HG03175 (cell line): ENCODE measurements at regions not wholly inside any gene's neighbourhood (a gene's known extent, or its start where the extent isn't known, plus 50 kb on each side); places are given as distances from the start of the nearest gene placed in this dataset.
"Not testable (repeated sequence)": the region's sequence is repeated elsewhere in the genome, so short reads cannot be mapped to it uniquely, and the experiment has no call there.

ENCODE experiments used
- ATAC-seq: cut with Tn5 transposase; IDR thresholded peaks from one replicate; pipeline ENCODE4 v1.9.1; 2021; ENCODE audit warnings: mild to moderate bottlenecking, moderate library complexity; ENCODE audit not compliant: unreplicated experiment

DNA sequence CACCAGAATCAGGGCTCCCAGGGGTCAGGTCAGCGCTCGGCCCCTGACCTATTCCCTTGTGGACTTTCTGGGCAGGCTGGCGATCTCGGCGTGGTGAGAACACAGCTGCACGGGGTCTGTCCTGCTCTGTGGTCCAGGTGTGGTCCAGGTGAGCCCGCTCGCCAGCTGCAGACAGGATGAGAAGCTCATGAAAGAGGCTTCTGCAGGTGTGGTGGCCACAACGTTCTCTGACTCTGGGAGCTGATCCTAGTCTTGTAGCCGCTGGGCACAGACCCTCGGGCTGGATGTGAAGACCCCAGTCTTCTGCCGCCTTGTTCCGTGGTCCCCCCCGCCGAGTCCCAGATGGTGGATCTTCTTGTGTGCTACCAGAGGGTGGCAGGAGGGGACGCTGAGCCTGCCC lies 129.7 kb downstream of the RTP5 start:
- no peak for ATAC-seq

DNA sequence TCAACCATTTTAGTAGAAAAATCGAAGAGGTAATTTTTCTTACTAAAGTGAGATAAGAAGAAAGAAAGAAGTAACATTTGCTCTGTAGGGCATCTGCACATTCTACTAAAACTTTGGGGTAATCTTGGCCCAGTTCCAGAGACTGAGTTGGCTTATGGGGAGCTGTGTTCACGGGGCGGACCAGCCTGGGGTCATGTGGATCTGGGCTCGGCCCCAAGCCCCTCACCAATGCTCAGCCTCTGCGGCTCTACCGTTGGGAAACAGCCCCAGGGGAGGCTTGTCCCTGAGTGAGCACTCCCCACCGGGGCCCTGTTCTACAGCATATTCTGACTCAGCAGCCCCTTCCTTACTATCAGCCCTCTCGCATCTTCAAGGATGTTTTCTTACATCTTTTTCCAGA lies 132.3 kb downstream of the RTP5 start:
- no peak for ATAC-seq

DNA sequence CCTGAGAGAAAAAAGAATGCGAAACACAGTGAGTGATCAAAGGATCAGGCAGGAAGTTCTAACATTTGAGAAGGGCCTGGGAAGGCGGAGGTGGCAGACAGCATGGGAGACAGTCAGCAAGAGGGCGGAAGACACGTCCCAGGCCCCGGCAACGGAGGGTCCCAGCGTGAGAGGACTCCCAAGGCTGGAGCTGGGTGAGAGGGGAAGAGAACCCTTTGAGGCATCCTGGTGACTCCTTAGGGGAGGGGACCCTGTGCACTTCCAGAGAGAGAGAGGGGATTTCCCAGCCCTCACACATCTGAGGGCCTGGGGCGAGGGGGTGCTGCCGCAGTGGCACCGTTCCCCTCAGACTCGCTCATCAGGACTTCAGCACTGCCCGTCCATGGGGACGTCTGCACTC lies 133.4 kb downstream of the RTP5 start:
- ATAC-seq: no peak

DNA sequence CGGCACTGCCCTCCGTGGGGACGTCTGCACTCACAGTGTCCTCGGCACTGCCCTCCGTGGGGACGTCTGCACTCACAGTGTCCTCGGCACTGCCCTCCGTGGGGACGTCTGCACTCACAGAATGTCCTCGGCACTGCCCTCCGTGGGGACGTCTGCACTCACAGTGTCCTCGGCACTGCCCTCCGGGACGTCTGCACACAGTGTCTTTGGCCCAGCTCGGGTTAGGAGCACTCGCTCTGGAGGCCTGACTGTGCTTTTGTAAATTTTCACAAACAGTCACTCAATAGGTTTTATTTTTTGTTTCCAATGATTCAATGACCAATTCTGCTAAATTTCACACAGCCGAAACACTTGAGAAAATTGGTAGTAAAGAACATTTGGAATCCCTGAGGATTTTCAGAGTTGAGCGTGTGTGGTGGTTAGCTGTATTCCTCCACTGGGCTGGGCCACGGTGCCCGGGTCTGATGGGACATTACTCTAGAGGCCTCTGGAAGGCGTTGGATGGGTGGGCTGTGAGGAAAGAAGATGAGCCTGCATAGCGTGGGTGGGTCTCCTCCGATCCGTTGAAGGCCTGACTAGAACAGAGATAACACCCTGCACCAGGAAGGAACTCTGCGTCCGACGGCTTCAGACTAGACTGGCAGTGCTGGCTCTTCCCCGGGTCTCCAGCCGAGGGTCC lies 134.8 kb downstream of the RTP5 start:
- no peak for ATAC-seq

DNA sequence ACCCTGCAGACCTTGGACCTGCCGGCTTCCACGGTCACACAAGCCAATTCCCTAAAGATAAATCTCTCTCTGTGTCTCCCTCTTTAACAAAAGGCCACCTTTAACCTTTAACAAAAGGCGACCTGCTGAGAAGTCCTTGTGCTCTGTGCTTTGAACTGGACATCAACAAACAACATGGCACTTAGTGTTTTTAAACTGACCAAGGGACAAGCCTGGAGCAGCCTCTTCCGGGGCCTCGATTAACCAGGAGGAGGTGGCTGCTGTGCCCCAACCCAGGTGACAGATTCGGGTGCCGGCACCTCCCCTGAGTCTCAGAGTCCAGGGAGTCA lies 135.3 kb downstream of the RTP5 start:
- no peak for ATAC-seq

DNA sequence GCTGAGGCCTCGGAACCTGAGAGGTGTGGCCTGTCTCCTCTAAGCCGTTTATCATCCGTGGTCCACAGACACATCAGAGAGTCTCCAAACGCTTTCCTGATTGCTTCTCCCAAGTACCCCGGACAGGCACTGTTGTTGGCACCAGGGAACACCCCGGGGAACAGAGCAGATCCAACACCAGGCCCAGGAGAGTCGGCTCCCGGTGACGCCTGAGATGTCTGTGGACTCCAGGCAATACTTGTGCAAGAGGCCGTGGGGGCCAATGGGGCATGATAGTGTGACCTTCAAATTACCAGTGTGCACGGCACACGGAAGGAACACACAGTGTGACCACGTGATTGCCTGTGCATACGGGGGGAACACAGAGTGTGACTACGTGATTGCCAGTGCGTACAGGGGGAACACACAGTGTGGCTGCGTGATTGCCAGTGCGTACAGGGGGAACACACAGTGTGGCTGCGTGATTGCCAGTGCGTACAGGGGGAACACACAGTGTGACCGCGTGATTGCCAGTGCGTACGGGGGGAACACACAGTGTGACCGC lies 136.6 kb downstream of the RTP5 start:
- not testable (repeated sequence) for ATAC-seq

DNA sequence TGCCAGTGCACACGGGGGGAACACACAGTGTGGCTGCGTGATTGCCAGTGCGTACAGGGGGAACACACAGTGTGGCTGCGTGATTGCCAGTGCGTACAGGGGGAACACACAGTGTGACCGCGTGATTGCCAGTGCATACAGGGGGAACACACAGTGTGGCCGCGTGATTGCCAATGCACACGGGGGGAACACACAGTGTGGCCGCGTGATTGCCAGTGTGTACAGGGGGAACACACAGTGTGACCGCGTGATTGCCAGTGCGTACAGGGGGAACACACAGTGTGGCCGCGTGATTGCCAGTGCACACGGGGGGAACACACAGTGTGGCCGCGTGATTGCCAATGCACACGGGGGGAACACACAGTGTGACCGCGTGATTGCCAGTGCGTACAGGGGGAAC lies 139.4 kb downstream of the RTP5 start:
- ATAC-seq: not testable (repeated sequence)

DNA sequence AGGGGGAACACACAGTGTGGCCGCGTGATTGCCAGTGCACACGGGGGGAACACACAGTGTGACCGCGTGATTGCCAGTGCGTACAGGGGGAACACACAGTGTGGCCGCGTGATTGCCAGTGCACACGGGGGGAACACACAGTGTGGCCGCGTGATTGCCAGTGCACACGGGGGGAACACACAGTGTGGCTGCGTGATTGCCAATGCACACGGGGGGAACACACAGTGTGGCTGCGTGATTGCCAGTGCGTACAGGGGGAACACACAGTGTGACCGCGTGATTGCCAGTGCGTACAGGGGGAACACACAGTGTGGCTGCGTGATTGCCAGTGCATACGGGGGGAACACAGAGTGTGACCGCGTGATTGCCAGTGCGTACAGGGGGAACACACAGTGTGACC lies 140.3 kb downstream of the RTP5 start:
- not testable (repeated sequence) for ATAC-seq

DNA sequence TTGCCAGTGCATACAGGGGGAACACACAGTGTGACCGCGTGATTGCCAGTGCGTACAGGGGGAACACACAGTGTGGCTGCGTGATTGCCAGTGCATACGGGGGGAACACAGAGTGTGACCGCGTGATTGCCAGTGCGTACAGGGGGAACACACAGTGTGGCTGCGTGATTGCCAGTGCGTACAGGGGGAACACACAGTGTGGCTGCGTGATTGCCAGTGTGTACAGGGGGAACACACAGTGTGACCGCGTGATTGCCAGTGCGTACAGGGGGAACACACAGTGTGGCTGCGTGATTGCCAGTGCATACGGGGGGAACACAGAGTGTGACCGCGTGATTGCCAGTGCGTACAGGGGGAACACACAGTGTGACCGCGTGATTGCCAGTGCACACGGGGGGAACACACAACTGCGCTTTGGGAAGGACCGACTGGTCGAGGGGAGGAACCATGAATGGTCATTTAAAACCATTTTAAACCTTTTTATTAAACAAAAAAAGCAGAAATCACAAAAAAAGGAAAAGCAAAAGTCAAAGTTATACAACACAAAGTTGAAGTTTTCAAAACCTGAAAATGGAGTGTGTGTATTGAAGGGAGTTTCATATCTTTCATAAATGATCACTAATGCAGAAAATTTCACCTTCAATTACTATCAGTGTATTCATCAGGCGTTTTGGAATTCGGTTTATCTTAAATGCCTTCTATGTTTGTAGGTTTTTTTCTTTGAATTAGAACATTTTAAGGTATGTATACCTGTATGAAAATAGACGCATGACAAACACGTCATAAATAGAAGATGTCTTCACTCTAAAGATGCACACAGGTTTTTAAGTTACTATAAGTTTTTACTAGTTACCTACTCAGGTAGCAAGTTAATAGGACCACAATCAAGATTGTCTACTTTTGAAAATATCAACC lies 141.0 kb downstream of the RTP5 start:
- not testable (repeated sequence) for ATAC-seq

DNA sequence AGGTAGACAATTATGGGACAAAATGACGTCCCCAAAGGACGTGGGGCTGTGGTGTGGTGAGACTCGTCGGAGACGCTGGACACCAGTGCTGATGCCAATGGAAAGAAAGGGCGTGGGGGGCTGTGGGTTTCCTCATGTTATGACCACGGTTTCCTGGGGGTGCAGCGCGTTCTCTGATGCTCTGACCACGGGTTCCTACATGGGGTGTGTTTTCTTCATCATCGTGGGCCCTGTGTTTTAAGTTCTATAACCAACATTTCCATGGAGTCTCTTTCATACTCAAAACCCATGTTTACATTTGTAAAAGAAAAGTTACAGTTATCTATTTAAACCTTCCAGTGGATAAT lies 141.6 kb downstream of the RTP5 start:
- no peak for ATAC-seq

DNA sequence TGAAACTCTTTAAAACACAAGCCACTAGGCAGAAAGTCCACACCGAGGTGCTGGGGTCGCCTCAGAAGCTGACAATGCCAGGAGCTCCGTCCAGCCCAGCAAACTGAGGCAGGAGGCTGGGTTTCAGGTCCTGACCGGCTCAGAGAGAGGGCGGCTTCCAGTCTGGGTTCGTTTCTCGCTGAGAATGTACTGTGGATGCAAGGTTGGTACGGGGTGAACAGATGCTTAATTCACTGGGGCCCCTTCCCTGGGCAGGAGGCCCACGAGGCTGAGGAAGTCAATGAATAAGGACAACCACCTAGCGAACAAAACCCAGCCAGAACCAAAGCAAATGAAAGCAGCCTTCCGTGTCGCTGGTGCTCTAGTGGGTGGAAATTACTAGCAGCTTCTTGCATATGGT lies 142.0 kb downstream of the RTP5 start:
- no peak for ATAC-seq

DNA sequence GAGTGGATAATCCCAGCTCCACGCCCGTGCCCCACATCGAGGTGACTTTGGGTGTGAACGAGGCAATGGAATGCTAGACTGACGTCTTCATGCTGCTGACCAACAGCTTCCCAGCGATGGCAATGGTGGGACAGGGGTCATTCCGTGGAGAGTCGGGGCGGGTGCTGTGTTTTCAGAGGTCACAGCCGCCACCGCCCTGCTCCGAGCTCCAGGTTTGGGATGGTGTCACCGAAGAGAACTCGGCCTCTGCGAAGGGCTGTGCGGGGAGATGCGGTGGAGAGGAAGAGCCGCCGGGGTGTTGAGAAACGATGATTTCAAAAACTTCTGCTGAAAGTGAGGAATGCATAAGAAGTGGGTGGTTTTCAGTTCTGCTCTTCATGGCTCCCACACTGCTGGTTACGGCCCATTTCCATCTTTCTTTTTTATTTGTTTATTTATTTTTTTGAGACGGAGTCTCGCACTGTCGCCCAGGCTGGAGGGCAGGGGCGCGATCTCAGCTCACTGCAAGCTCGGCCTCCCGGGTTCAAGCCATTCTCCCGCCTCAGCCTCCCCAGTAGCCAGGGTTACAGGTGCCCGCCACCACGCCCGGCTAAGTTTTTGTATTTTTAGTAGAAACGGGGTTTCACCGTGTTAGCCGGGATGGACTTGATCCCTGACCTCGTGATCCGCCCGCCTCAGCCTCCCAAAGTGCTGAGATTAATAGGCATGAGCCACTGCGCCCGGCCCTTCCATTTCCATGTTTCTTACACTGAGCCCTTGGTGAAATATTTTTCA lies 142.6 kb downstream of the RTP5 start:
- no peak for ATAC-seq

DNA sequence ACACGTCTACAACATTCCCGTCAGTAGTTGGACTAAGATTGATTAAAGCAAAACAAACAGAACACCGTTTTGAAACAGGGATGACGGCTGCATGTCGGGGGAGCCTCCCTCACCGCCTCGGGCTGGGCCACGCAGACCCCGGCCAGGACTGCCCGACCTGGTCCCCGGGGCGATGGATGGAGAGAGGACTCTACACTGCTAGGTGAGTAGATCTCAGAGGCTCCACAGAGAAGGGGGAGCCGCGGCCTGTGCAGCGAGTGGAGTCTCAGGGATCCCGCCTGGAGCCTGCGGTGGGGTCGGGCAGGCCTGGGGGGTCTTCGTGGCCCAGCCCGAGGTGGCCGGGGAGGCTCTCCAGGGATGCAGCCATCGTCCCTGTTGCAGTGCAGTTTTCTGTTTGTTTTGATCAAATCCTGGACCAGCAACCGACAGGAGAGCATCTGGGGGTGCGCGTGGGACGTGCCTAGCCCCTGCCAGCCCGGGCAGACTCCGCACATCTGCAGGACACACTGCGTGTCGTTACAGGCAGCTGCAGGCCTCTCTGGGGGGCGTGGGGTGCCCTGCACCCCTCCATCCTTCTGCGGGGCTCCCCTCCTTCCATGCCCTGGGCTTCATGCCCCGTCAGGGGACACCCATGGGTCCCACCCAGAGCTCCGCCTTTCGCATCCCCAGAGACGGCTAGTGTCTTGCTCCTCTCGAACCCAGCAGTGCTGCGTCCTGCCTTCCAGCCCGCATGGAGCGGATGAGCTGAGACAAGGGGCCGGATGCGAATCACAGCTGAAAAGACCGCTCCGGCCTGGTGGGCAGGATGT lies 143.6 kb downstream of the RTP5 start:
- no peak for ATAC-seq

DNA sequence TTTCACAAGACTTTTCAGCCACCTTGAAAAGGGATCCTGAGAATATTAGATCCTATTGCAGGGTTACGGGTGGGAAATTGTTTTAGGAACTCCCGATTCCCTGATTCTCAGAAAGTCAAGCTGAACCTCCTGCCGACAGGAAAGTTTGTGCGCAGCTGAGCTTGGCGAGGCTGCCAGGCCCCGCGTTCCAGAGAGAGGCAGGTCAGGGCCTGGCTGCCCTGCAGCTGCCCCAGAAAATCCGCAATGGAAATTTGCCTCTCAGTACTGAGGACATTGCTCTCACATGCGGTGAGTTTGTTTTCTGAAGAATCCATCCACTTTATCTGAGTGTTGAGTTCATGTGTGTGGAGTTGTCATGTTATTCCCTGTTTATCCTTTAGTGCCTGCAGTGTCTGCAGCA lies 144.2 kb downstream of the RTP5 start:
- ATAC-seq: no peak

DNA sequence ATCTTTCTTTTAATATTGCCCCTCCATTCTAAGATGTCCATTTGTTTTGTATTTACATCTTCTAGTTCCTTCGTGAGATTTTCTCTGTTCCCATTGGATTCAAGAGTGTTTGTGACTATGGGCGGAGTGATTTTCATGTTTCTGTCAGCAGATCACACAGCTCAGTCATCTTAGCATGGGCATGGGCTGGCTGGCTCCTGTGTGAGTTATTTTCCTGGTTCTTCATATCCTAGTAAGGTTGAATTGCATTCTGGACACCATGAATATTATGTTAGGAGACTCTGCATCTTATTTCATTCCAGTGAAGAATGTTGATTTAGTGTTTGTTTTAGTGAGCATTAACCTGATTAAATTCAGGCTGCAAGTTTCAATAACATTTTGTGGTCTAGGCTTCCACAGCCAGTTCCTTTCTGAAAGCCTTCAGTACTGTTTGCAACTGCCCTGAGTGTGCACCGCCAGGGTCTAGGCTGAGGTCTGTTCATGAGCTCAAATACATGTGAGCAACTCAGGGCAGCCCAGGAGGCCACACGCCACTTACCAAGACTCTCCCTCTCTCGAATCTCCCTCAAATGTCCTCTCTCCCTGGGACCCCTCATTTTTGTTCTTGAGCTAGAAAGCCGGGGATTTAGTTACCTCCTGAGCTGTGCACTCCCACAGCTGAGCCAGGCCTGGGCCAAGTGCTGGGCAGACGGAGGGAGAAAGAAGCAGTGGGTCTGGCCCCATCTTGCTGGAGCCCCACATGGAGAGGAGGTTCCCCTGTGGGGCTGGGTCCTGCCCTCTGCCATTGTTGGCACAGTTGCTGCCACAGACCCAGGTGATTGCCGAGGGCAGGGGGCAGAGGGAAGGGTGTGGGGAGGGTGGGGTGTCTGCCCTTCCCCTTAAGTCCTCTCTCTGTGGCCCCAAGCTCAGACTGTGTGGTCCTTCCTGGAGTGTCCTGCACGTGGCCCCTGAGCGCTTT lies 145.9 kb downstream of the RTP5 start:
- no peak for ATAC-seq

DNA sequence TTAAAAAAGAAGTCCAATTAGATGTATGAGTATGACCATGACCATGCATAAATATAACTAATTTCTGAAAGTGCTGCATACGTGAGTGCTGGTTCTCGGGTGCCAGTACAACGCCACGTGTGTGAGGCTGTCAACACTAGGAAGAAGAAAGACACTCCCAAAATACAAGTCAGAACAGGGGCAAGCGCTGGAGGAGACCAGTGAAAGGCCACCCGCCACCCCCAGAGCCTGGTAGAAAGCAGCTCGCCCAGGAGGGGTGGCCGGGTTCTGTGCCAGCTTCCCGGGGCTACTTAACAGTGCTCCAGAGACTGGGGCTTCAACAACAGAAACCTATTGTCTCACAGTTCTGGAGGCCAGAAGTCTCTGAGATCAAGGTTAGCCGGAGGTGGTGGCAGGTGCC lies 147.6 kb downstream of the RTP5 start:
- ATAC-seq: no peak

DNA sequence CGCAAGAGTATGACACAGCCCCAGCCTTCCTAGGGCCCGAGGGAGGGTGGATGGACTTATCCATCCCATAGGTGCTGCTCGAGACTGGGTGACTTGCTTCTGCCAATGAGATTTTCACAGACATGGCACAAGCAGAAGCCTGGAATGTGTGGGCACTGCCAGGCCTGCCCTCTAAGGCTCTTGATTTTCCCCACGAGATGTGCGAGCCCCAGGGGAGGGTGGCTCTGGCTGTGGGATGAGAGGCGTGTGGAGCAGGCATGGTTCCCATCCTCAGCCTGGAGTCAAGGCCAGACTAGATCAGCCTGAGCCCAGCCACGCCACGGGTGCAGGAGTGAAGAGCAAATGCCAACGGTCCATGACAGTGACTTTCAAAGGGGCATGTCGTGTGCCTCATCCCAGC lies 148.9 kb downstream of the RTP5 start:
- not testable (repeated sequence) for ATAC-seq

DNA sequence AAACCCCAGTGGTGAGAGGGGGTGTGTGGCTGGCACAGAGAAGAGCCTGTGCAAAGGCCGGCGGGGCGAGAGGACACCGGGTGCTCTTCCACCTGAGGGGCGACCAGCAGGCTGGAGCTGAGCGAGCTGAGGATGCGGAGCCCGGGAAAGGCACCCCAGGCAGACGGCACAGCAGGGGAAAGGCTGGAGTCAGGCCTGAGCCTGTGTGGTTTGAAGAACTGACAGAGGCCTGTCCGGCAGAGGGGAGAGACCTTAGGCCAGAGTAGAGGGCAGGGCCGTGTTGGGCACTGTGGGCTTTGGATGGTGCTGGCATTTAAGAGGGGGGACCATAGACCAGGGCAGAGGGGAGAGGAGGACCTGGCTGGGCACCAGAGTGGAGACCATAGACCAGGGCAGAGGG lies 149.8 kb downstream of the RTP5 start:
- no peak for ATAC-seq

DNA sequence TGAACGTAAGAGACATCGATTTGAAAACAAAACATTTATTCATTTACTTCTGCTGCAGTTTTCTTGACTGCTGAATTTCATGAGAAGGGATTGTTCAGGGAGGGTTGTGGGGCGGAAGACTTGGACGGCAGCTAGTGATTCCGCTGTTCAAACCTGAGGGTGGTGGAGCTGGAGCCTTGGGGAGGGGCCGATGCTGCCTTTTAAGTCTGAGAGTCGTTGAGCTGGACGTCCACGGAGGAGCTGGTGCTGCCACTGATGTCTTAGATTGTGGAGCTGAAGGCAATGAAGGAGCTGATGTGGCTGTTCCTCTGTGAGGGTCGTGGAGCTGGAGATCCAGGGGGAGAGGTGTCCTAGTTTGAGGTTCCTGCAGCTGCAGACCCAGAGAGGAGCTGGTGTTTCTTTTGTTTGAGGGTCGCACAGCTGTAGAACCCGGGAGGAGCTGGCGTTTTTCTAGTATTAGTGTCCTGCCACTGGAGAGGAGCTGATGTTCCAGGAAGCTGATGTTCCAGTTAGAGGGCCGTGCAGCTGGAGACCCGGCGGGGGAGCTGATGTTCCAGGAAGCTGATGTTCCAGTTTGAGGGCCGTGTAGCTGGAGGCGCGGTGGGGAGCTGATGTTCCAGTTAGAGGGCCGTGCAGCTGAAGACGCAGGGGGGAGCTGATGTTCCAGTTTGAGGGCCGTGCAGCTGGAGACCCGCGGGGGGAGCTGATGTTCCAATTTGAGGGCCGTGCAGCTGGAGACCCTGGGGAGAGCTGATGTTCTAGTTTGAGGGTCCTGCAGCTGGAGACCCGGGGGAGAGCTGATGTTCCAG lies 150.9 kb downstream of the RTP5 start:
- no peak for ATAC-seq
